Vagina (tissue), 2 donors: ENCODE measurements at regions not wholly inside any gene's neighbourhood (a gene's known extent, or its start where the extent isn't known, plus 50 kb on each side); places are given as distances from the start of the nearest gene placed in this dataset.

Experiments used
- DNase-seq, 2 donors: peaks; one replicate each; pipeline ENCODE4 v3.0.0-alpha.2; 2017; ENCODE audit errors: extremely low spot score in 2 of 2
- H3K27ac ChIP-seq: fragments of 200-600 bp; sonication (generic); one replicate; pipeline ENCODE4 v1.5.1; 2019
- H3K27me3 ChIP-seq: fragments of 200-600 bp; sonication (generic); one replicate; pipeline ENCODE4 v1.5.1; 2019
- H3K36me3 ChIP-seq, 2 donors: fragments of 200-600 bp; sonication (generic); one replicate each; pipeline ENCODE4 v1.5.1; 2017 to 2019
- H3K4me1 ChIP-seq: fragments of 200-600 bp; sonication (generic); one replicate; pipeline ENCODE4 v1.5.1; 2019
- H3K4me3 ChIP-seq, 2 donors: fragments of 200-600 bp; sonication (generic); 1 replicate in 1 of 2; 2 replicates in 1 of 2; pipeline ENCODE4 v1.5.1; 2016 to 2019
- H3K9me3 ChIP-seq: fragments of 200-600 bp; sonication (generic); one replicate; pipeline ENCODE4 v1.5.1; 2019
- CTCF ChIP-seq, 3 experiments: fragments of 450-650 bp in 2 of 3; fragments of 200-600 bp in 1 of 3; sonication (generic) in 1 of 3; IDR thresholded peaks; one replicate each; pipeline ENCODE4 v1.5.1; 2017 to 2019; ENCODE audit warnings: antibody characterized with exemption in 3 of 3, mild to moderate bottlenecking in 2 of 3, moderate library complexity in 2 of 3
- POLR2A ChIP-seq, 2 donors: fragments of 450-650 bp; IDR thresholded peaks; one replicate each; pipeline ENCODE4 v1.6.1; 2017; ENCODE audit warnings: antibody characterized with exemption in 2 of 2, mild to moderate bottlenecking in 2 of 2, moderate library complexity in 2 of 2
- POLR2AphosphoS5 ChIP-seq, 2 donors: sonication (generic); formaldehyde crosslinking; IDR thresholded peaks; one replicate each; pipeline ENCODE4 v1.9.0; 2017; ENCODE audit warnings: antibody characterized with exemption in 2 of 2, mild to moderate bottlenecking in 2 of 2, low read depth in 1 of 2; ENCODE audit not compliant: insufficient read depth in 1 of 2
- intact Hi-C: fragments of 100-400 bp; cut with DNase I; formaldehyde crosslinking; loops from one replicate; pipeline ENCODE4 v1.15.1; 2023

- intact Hi-C loops = no loop called here
- no peaks in the 10 kb centered on the region for H3K36me3 ChIP-seq
- DNase-seq = no peak
- no peak overlapping the region for H3K4me3 ChIP-seq
- H3K4me1 ChIP-seq = no peaks in the 10 kb centered on the region
- no peaks in the 10 kb centered on the region for H3K9me3 ChIP-seq
- H3K27me3 ChIP-seq = no peaks in the 10 kb centered on the region
- TF ChIP-seq POLR2A (IDR thresholded peaks at IDR 0.05) = no peak
- H3K27ac ChIP-seq = no peak overlapping the region
These were observed 516.9 kb upstream of the LARGE1 start for GRCh38 chr22:34437140-34437539.

GRCh38 chr22:34454598-34454997 is 534.3 kb upstream of the LARGE1 start:
- TF ChIP-seq POLR2A (IDR thresholded peaks at IDR 0.05) (no peak), POLR2AphosphoS5 (IDR thresholded peaks at IDR 0.05; ENCODE audit: insufficient read depth in 1 of 2, low read depth in 1 of 2) (peak; percentile 17 to 25)
- Histone ChIP-seq H3K4me1 (no peaks in the 10 kb centered on the region), H3K4me3 (no peak overlapping the region), H3K27me3 (no peaks in the 10 kb centered on the region), H3K9me3 (no peaks in the 10 kb centered on the region), H3K27ac (no peak overlapping the region), H3K36me3 (no peaks in the 10 kb centered on the region)
- DNase-seq = no peak
- intact Hi-C loops = no loop called here

- Histone ChIP-seq H3K27me3 (no peaks in the 10 kb centered on the region), H3K9me3 (no peaks in the 10 kb centered on the region), H3K4me1 (no peaks in the 10 kb centered on the region), H3K4me3 (no peak overlapping the region), H3K36me3 (no peaks in the 10 kb centered on the region), H3K27ac (no peak overlapping the region)
- intact Hi-C loops = no loop called here
- DNase-seq = no peak
- no peak for TF ChIP-seq POLR2AphosphoS5 (IDR thresholded peaks at IDR 0.05; ENCODE audit: insufficient read depth in 1 of 2, low read depth in 1 of 2)
- no peak for TF ChIP-seq CTCF (IDR thresholded peaks at IDR 0.05)
- TF ChIP-seq POLR2A (IDR thresholded peaks at IDR 0.05) = no peak
These were observed 542.5 kb upstream of the LARGE1 start for GRCh38 chr22:34462795-34463194.

- Histone ChIP-seq H3K36me3 (no peaks in the 10 kb centered on the region), H3K4me3 (no peak overlapping the region), H3K9me3 (no peaks in the 10 kb centered on the region), H3K4me1 (no peaks in the 10 kb centered on the region), H3K27me3 (no peaks in the 10 kb centered on the region), H3K27ac (no peak overlapping the region)
- intact Hi-C loops = no loop called here
- TF ChIP-seq POLR2A (IDR thresholded peaks at IDR 0.05) (no peak), CTCF (IDR thresholded peaks at IDR 0.05) (no peak), POLR2AphosphoS5 (IDR thresholded peaks at IDR 0.05; ENCODE audit: insufficient read depth in 1 of 2, low read depth in 1 of 2) (no peak)
- DNase-seq = no peak
These were observed 555.6 kb upstream of the LARGE1 start for GRCh38 chr22:34475886-34476285.

- Histone ChIP-seq H3K4me3 (no peak overlapping the region), H3K36me3 (no peaks in the 10 kb centered on the region), H3K27ac (no peak overlapping the region), H3K4me1 (no peaks in the 10 kb centered on the region), H3K9me3 (no peaks in the 10 kb centered on the region), H3K27me3 (no peaks in the 10 kb centered on the region)
- TF ChIP-seq CTCF (IDR thresholded peaks at IDR 0.05) (no peak), POLR2A (IDR thresholded peaks at IDR 0.05) (no peak), POLR2AphosphoS5 (IDR thresholded peaks at IDR 0.05; ENCODE audit: insufficient read depth in 1 of 2, low read depth in 1 of 2) (no peak)
- DNase-seq = no peak
- intact Hi-C loops = no loop called here
These were observed 556.5 kb upstream of the LARGE1 start for GRCh38 chr22:34476762-34477161.

- Histone ChIP-seq H3K9me3 (no peaks in the 10 kb centered on the region), H3K36me3 (no peaks in the 10 kb centered on the region), H3K4me1 (no peaks in the 10 kb centered on the region), H3K27me3 (no peaks in the 10 kb centered on the region), H3K27ac (no peak overlapping the region), H3K4me3 (no peak overlapping the region)
- no peak for DNase-seq
- intact Hi-C loops = no loop called here
- TF ChIP-seq CTCF (IDR thresholded peaks at IDR 0.05) (no peak), POLR2A (IDR thresholded peaks at IDR 0.05) (no peak), POLR2AphosphoS5 (IDR thresholded peaks at IDR 0.05; ENCODE audit: insufficient read depth in 1 of 2, low read depth in 1 of 2) (no peak)
These were observed 560.8 kb upstream of the LARGE1 start for GRCh38 chr22:34481090-34481489.
